ES-I3 (cell line): ENCODE measurements at regions not wholly inside any gene's neighbourhood (a gene's known extent, or its start where the extent isn't known, plus 50 kb on each side); places are given as distances from the start of the nearest gene placed in this dataset.

Experiments
- H3K36me3 ChIP-seq: 2 replicates; pipeline ENCODE4 v1.6.1; 2013; ENCODE audit warnings: mild to moderate bottlenecking, low read length, control low read depth, moderate library complexity; ENCODE audit not compliant: insufficient read depth
- H3K4me1 ChIP-seq: 2 replicates; pipeline ENCODE4 v1.6.1; 2013; ENCODE audit warnings: mild to moderate bottlenecking, control low read depth, low read length; ENCODE audit not compliant: insufficient read depth
- H3K9ac ChIP-seq: 2 replicates; pipeline ENCODE4 v1.6.1; 2013; ENCODE audit warnings: low read depth, mild to moderate bottlenecking, low read length, moderate library complexity
- H3K9me3 ChIP-seq: 2 replicates; pipeline ENCODE4 v1.6.1; 2013; ENCODE audit warnings: mild to moderate bottlenecking, low read length, moderate library complexity; ENCODE audit not compliant: control insufficient read depth, insufficient read depth

DNA sequence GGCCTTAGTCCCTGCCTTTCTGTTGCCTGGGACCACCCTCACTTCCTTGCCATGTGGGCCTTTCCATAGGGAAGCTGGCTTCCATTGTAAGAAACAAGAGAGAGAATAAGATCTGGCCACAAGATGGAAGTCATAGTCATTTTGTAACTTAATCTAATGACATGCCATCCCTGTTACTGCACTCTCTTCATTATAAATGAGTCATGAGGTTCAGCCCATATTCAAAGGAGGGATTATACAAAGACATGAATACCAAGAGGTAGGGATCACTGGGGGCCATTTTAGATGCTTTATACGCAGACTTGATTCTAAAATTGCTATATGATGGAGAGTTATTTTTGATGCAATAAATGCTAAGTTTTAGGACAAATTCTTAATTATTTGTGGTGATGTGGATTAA, 75.2 kb upstream of the CELF2 start:
- Histone ChIP-seq H3K36me3 (no peaks in the 10 kb centered on the region), H3K9ac (no peak overlapping the region), H3K9me3 (no peaks in the 10 kb centered on the region; the same call in 1 of the 2 replicates), H3K4me1 (no peaks in the 10 kb centered on the region)

DNA sequence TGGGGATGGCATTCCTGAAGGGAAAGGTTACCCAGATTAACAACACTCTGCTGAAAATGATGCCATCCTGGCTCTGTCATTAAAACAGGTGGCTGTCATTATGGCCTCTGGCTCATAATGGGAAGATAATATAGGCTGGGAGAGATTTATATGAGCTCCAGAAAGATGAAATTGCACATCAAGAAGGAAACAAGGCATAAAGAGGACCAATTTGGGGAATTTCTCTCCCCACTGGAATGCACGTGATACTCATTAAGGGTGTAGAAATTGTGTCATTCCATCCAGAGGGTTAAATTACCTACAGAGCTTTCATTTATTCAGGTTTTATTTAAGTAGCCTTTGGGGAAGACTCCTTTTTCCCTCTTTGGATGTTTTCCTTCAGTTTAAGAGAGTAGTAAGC, 71.6 kb upstream of the CELF2 start:
- H3K4me1 ChIP-seq, result no peaks in the 10 kb centered on the region
- no peak overlapping the region for H3K9ac ChIP-seq
- H3K36me3 ChIP-seq, result no peaks in the 10 kb centered on the region
- H3K9me3 ChIP-seq, result no peaks in the 10 kb centered on the region

DNA sequence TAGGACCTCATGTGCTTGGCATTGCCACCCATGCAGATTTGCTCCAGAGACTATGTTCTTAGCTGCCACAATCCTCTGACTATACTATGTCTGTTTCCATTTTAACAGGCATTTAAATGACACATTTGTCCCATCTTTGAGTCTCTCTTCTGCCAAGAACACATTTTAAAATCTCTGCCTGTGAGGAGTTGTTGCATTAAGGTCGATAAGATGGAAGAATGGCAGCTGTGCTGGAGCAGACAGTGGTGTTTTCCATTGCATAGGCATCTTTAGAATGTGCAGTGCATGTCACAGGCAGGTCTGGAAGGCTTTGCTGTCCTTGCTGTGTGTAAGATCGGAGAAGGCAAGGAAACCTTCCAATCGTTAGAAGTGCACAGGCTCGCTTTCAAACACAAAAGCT, 70.9 kb upstream of the CELF2 start:
- H3K9me3 ChIP-seq, result no peaks in the 10 kb centered on the region
- no peaks in the 10 kb centered on the region for H3K4me1 ChIP-seq
- no peaks in the 10 kb centered on the region for H3K36me3 ChIP-seq

DNA sequence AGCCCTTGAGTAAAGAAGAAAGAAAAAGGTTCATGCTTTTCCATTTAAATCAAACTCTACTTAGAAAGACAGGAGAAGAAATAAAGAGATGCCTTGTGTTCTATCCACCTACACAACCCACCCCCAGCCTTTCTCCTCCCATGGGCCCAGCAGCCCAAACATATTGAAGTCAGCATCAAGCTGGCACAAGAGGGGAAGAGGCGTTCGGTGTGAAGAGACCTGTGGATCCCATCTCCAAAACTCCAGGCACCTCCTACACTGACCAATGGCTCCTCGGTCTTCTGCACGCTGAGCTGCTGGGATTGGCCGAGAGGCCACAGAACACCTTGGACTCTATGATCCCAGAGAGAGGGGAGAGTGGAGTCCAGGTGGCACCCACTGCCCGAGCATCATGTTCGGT, 66.0 kb upstream of the CELF2 start:
- Histone ChIP-seq H3K9me3 (no peaks in the 10 kb centered on the region), H3K9ac (no peak overlapping the region), H3K4me1 (no peaks in the 10 kb centered on the region), H3K36me3 (no peaks in the 10 kb centered on the region)

More for the DNA sequence above, 70.9 kb upstream of the CELF2 start:
- H3K9ac ChIP-seq, result no peak overlapping the region

DNA sequence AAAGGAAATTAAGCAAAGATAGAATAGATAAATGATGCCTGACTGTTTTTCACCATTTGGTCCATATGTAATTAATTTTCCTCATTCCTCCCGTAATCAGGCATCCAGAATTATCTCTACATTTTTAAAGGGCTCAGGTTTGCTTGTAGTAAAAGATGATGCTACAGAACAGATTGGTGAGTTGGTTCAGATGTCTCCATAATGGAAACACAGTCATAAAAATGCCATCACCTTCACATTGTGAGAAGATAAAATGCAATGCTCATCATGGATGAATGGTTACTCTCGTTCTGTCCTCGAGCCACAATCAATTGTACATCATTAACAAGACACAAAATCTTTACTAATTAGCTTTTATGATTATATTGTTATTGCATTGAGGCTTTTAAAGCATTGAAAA, 64.9 kb upstream of the CELF2 start:
- Histone ChIP-seq H3K4me1 (no peaks in the 10 kb centered on the region), H3K9ac (no peak overlapping the region), H3K9me3 (no peaks in the 10 kb centered on the region), H3K36me3 (no peaks in the 10 kb centered on the region)

DNA sequence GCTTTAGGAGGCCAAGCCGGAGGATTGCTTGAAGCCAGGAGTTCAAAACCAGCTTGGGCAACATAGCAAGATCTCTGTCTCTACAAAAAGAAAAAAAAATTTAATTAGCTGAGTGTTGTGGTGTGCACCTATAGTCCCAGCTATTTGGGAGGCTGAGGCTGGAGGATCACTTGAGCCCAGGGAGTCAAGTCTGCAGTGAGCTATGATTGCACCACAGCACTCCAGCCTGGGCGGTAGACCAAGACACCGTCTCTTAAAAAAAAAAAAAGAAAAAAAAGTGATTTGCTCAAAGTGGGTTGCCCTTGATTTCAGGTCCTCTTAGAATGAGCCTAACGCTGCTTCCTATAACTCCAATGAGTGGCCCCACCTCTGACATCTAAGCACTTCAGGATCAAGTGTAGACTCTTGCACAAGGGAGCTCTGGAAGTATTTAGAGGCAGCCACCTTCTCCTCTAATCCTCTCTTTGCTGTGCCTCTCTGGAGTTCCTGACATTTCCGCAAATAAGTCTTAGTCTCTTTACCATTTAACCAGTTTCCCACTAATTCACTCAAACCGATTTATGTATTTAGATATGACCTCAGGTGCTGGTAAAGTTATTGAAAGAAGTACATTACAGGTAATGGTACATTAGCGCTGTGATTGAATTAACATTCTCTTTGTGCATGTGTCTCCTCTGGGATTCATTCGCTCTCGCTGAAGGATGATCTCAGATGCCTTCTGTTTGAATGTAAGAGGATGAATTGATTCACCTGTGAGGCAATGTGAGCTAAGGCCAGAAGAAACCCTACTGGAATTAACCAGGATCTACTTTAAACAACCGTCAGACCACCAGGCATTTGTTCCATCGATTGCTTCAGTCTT, 60.8 kb upstream of the CELF2 start:
- H3K36me3 ChIP-seq, result no peaks in the 10 kb centered on the region
- H3K9ac ChIP-seq, result no peak overlapping the region
- H3K4me1 ChIP-seq, result no peaks in the 10 kb centered on the region
- H3K9me3 ChIP-seq, result no peaks in the 10 kb centered on the region

DNA sequence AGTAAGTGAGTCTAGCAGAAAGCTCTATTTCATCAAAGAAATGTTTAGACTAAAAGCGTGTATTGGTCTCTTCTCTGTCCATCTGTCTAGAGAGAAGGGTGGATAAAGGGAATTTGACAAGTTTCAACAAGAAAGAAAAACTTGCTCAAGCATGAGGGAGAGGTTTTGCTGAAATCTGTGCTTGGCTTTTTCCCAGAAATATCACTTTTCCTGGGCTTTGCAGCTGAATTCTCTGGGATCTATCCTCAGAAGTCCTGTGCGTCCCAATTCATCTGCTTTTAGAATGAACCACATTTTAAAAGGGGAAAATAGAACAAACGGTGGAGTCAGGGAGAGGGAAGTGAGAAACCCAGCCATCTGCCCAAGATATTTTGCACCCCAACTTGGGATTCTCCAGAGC, 59.6 kb upstream of the CELF2 start:
- Histone ChIP-seq H3K9me3 (no peaks in the 10 kb centered on the region), H3K4me1 (no peaks in the 10 kb centered on the region), H3K9ac (no peak overlapping the region), H3K36me3 (no peaks in the 10 kb centered on the region)

DNA sequence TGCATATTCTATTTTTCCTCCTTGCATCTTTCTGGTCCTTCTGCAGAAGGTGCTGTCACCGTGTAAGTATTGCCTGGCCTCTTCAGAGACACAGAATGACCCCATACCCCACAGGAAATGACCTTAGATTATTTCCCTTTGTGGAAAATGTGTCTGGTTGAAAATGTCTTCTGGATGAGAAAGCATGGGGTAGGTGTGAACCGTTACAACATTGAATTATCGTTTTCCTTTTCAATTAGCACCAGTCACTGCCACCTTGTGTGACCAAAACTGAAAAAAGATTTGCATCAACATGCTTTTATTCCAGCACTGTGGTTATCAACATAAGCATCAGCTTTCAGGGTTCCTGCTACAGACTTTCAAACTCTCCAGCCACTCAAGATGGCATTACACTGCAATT, 58.0 kb upstream of the CELF2 start:
- no peak overlapping the region for H3K9ac ChIP-seq
- no peaks in the 10 kb centered on the region for H3K4me1 ChIP-seq
- H3K9me3 ChIP-seq, result no peaks in the 10 kb centered on the region
- no peaks in the 10 kb centered on the region for H3K36me3 ChIP-seq

DNA sequence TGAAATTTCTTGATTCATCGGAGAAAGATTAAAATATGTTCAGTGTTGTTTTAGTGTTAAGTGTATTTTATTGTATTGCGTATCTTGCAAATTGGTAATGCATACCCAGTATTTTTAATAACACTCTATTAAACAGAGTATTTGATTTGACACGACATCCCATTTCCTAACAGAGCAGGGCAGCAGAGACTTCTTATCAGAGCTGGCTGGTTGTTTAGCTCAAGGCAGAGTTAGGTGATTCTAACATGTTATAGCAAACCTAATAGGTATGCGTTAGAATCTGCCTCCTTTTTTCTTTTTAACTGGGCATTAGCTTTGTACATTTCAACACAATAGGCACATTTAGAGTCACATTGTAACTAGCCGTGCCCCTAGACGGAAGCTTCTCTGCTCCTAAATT, 57.1 kb upstream of the CELF2 start:
- H3K9ac ChIP-seq, result no peak overlapping the region
- no peaks in the 10 kb centered on the region for H3K9me3 ChIP-seq
- no peaks in the 10 kb centered on the region for H3K4me1 ChIP-seq
- H3K36me3 ChIP-seq, result no peaks in the 10 kb centered on the region

DNA sequence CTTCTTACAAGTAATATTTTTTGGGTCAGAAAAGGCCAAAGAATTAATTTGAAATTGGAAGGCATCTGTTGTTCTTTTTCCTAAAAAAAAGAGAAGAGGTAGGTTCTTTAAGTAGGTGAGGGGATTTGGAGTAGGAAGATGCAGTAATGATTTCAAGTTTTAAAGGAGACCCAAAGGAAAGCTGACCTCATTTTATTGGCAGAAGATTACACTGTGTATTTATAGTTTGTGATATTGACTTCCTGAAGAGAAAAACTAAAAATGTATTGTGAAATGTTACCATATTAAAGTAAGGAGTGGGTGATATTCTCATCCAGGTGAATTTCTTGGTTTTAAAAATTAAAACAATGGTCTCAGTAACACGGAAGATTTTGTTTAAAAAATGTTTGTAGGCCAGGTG, 56.6 kb upstream of the CELF2 start:
- Histone ChIP-seq H3K9ac (no peak overlapping the region), H3K9me3 (no peaks in the 10 kb centered on the region), H3K36me3 (no peaks in the 10 kb centered on the region), H3K4me1 (no peaks in the 10 kb centered on the region)

DNA sequence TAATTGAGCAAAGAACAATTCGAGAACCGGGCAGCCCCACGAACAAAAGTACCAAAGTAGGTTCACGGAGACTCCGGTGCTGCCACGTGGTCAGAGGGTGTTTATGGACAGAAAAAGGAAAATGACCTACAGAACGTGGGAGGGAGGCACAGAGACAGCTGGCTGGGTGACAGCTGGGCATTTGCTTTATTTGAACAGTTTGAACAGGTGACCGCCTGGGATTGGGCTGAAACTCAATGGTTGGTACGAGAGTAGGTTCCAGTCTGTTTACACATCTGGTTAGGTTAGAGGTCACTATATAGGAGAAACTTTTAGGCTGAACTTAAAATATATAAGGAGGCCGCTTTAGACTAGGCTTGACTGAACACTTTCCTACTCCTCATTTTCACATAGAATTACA, 50.6 kb upstream of the CELF2 start:
- Histone ChIP-seq H3K36me3 (no peaks in the 10 kb centered on the region; the same call in 1 of the 2 replicates), H3K4me1 (no peaks in the 10 kb centered on the region)

DNA sequence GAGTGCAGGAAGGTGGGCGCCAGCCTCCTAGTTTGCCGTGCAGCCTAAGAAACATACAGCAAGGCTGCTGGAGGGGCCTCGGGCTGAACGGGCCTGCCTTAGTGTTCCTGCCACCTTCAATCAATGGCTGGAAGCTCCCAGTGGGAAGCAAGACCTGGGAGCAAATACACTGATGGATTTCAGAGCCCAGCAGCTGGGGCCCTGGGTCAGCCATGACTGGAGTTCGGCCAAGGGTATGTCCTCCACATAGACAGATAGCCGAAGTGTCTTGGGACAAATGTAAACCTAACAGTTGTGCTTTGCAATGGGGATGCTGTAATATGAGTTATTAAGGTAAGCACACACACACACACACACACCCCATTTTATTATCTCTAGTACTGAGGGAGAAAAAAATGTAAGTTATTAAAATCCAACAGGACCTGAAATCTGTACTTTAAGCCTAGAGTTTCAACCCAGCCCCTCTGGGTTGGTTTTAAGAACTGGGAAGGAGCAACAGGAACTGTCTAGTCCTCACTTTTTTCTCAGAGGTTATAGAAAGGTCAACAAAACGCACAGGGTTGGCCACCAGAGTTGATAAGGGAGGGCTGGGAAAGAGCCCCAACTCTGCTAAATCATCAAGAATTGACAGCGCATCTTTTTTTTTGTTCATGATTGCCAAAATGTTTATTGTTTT, 50.0 kb upstream of the CELF2 start:
- no peaks in the 10 kb centered on the region; the same call in 1 of the 2 replicates for H3K36me3 ChIP-seq
- no peak overlapping the region for H3K9ac ChIP-seq
- no peaks in the 10 kb centered on the region for H3K9me3 ChIP-seq
- H3K4me1 ChIP-seq, result no peaks in the 10 kb centered on the region

More for the DNA sequence above, 50.6 kb upstream of the CELF2 start:
- Histone ChIP-seq H3K9me3 (no peaks in the 10 kb centered on the region), H3K9ac (no peak overlapping the region)
